Endothelial cell (in vitro differentiated cells): ENCODE measurements at regions not wholly inside any gene's neighbourhood (a gene's known extent, or its start where the extent isn't known, plus 50 kb on each side); places are given as distances from the start of the nearest gene placed in this dataset.

Experiments used
- DNase-seq: peaks from one replicate; pipeline ENCODE4 v3.0.0; 2021; ENCODE audit warnings: low spot score
- H3K27ac Mint-ChIP-seq: one replicate; pipeline ENCODE4 v1.8.0; 2021; ENCODE audit warnings: mixed read lengths, inconsistent platforms; ENCODE audit not compliant: unreplicated experiment
- H3K27me3 Mint-ChIP-seq: one replicate; pipeline ENCODE4 v1.8.0; 2021; ENCODE audit warnings: mild to moderate bottlenecking, moderate library complexity, mixed read lengths, inconsistent platforms; ENCODE audit not compliant: unreplicated experiment
- H3K36me3 Mint-ChIP-seq: one replicate; pipeline ENCODE4 v1.8.0; 2021; ENCODE audit warnings: mild to moderate bottlenecking, low read depth, mixed read lengths, inconsistent platforms; ENCODE audit not compliant: unreplicated experiment
- H3K4me1 Mint-ChIP-seq: one replicate; pipeline ENCODE4 v1.8.0; 2021; ENCODE audit warnings: mild to moderate bottlenecking, mixed read lengths, inconsistent platforms; ENCODE audit not compliant: unreplicated experiment
- H3K4me3 Mint-ChIP-seq: one replicate; pipeline ENCODE4 v1.8.0; 2021; ENCODE audit warnings: mild to moderate bottlenecking, mixed read lengths, inconsistent platforms; ENCODE audit not compliant: unreplicated experiment
- H3K9me3 Mint-ChIP-seq: one replicate; pipeline ENCODE4 v1.8.0; 2021; ENCODE audit warnings: mixed read lengths, inconsistent platforms; ENCODE audit not compliant: unreplicated experiment
- TF ChIP-seq, protein P1 (sequence below): fragments of 200-600 bp; sonication (generic); IDR thresholded peaks from one replicate; pipeline ENCODE4 v1.5.0; 2021; ENCODE audit warnings: antibody characterized with exemption; ENCODE audit not compliant: unreplicated experiment

DNA sequence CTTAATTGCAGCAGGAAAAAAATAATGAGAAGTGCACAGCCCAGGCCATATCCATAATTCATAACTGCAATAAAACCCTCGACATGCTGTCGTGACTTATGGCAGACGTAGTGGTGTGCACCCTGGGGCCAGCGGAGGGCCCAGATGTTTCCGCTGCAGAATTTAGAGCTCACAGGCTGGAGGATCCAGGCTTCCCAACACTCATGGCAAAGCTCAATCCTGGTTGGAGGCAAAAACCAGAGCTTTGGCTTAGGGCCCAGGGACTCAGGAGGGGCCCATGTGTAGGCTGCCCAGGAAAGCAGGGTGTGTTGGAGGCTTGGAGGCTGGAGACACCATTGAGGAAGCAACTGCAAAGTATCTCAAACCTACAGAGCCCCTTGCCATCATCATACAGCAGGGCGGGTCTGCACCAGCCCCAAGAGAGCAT is 68.7 kb downstream of the SERPINA3 start:
- Mint-ChIP-seq H3K9me3 (no peaks in the 10 kb centered on the region), H3K4me1 (peaks cover 10% of the 10 kb centered on the region), H3K4me3 (no peak overlapping the region), H3K27ac (no peak overlapping the region), H3K27me3 (no peaks in the 10 kb centered on the region), H3K36me3 (peaks cover 4% of the 10 kb centered on the region)
- DNase-seq: no peak
- TF ChIP-seq, protein P1, sequence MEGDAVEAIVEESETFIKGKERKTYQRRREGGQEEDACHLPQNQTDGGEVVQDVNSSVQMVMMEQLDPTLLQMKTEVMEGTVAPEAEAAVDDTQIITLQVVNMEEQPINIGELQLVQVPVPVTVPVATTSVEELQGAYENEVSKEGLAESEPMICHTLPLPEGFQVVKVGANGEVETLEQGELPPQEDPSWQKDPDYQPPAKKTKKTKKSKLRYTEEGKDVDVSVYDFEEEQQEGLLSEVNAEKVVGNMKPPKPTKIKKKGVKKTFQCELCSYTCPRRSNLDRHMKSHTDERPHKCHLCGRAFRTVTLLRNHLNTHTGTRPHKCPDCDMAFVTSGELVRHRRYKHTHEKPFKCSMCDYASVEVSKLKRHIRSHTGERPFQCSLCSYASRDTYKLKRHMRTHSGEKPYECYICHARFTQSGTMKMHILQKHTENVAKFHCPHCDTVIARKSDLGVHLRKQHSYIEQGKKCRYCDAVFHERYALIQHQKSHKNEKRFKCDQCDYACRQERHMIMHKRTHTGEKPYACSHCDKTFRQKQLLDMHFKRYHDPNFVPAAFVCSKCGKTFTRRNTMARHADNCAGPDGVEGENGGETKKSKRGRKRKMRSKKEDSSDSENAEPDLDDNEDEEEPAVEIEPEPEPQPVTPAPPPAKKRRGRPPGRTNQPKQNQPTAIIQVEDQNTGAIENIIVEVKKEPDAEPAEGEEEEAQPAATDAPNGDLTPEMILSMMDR: no peak

DNA sequence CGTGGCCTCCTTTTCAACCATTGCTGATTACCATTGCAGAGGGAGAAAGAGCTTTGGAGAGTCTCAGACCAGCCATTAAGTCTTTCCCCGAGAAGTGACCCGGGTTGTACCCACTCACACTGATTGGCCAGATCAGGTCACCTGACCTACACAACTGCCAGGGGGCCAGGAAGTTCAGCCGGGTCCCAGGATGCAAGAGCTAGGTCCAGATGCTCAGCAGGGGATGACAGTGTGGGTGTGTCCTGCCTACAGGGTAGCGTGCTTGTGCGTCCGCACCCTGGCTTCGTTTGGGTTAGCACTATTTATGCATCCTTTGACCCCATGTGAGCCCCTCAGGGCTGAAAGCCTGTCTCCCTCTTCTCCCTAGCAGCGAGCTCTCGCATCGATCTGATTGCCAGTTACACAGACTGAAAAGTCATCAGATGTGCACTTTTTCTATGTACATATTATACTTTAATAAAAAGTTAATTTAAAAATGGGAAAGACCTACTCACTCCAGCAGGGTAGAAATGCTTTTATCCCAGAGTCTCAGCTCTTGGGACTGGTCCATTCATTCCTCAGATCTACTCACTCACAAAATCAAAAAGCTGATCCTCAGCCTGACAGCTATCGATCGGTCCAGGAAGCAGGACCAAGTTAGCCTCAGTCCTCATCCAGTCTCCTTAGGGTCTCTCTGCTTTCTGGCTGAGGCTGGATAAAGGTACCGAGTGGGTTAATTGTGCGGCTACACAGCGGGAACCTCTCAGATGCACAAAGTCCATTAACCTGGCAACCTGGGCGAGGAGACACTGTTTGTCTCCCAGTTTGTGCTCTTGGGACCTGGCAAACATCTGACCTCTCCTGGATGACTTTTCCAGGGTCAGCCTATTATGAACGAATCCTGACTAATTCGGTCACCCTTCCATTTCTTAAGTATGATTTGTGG is 68.0 kb downstream of the SERPINA3 start:
- Mint-ChIP-seq H3K9me3 (no peaks in the 10 kb centered on the region), H3K4me1 (peaks cover 10% of the 10 kb centered on the region), H3K36me3 (peaks cover 4% of the 10 kb centered on the region), H3K27me3 (peaks cover 2% of the 10 kb centered on the region), H3K4me3 (no peak overlapping the region), H3K27ac (no peak overlapping the region)
- TF ChIP-seq, protein P1: no peak
- no peak for DNase-seq

DNA sequence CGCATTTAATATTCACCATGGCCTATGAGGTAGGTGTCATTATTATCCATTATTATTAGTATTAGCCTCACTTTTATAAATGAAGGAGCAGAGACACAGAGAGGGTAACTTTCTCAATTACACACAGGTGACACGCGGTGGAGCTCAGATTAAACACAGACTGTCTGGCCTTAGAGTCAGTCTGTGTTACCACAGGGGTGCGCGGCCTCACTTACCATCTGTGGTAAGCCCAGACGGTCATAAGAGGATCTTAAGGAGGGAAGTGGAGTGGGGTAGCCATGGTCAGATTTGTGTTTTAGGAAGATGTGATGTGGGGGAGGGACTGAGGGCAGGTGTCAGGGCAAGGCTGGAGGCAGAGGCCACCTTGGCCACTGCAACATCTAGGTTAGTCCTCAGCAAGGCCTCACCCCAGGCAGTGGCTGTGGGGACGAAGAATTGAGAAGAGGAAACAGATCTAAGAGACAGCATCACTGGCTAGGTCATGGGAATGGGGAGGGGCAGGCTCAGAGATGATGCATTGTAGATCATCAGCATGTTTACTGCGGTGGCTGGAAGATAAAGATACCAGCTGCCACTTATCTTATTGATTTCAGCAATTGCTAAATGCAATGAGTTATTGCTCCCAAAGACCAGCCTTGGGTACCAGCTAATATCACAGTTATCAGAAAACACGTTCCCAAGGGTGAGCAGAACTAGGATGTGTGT is 67.1 kb downstream of the SERPINA3 start:
- Mint-ChIP-seq H3K9me3 (no peaks in the 10 kb centered on the region), H3K27me3 (peaks cover 2% of the 10 kb centered on the region), H3K36me3 (peaks cover 4% of the 10 kb centered on the region), H3K27ac (no peak overlapping the region), H3K4me3 (no peak overlapping the region), H3K4me1 (peaks cover 10% of the 10 kb centered on the region)
- TF ChIP-seq, protein P1: no peak
- no peak for DNase-seq

DNA sequence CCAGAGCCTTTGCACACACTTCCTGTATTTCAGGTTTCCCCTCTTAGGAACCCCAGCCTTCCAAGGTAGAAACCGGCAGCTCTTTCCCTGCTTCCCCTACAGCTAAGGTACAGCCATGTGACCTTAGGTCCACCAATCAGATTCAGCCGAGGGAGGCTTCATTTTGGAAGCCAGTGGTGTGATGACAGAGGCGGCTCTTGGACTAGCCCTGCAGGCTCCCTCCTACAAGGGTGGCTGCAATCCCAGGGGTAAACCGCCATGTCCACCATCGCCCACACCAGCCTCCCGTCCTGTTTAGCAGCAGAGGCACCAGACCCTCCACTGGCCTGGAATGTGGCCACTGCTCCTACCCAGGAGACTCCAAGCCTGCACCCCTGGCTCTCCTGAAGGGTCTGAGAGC is 65.6 kb downstream of the SERPINA3 start:
- DNase-seq: no peak
- H3K36me3 Mint-ChIP-seq: peaks cover 4% of the 10 kb centered on the region
- peaks cover 10% of the 10 kb centered on the region for H3K4me1 Mint-ChIP-seq
- H3K27me3 Mint-ChIP-seq: peaks cover 2% of the 10 kb centered on the region
- no peaks in the 10 kb centered on the region for H3K9me3 Mint-ChIP-seq
- H3K27ac Mint-ChIP-seq: no peak overlapping the region
- TF ChIP-seq, protein P1: no peak
- no peak overlapping the region for H3K4me3 Mint-ChIP-seq

DNA sequence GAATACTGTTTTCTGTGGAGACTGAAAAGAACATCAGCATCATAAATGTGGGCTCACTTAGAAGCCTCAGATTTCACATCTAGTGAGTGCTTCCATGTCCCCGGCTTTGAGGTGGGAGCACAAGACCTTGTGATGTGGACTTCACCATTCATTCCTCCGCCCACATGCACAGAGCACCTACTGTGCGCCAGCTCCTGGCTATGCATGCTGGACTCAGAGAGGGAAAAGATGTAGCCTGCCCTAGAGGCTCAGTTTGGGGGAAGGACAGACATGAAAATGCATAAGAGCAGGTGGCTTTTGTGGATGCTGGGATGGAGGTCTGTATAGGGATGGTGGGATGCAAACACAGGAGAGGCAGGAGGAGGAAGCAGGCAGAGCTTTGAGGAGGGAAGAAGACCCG is 65.0 kb downstream of the SERPINA3 start:
- Mint-ChIP-seq H3K9me3 (no peaks in the 10 kb centered on the region), H3K27me3 (peaks cover 2% of the 10 kb centered on the region), H3K4me1 (peaks cover 10% of the 10 kb centered on the region), H3K4me3 (no peak overlapping the region), H3K27ac (no peak overlapping the region), H3K36me3 (peaks cover 4% of the 10 kb centered on the region)
- DNase-seq: no peak
- TF ChIP-seq, protein P1: no peak
